ENCODE measurements at regions not wholly inside any gene's neighbourhood (a gene's known extent, or its start where the extent isn't known, plus 50 kb on each side); places are given as distances from the start of the nearest gene placed in this dataset.
"Not testable (repeated sequence)": the region's sequence is repeated elsewhere in the genome, so short reads cannot be mapped to it uniquely, and the experiment has no call there.

DNA sequence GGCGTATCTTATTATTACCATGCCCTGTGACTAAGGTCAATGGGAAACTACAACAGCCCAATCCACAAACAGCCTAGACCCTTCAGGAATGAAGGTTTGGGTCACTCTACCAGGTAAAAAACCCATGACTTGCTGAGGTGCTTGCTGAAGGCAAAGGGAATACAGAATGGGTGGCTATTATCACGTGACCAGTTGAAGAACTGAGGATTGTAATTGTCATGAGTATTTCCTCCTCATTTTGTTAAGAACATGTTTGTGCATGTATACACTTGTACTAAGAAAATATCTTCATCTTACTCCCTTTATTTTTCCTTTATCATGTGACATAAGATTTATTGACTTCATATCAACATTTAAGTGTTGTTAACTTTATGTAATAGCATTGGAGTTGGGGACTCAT is 729.2 kb upstream of the SEMA6D start:
- TF ChIP-seq, protein P1, sequence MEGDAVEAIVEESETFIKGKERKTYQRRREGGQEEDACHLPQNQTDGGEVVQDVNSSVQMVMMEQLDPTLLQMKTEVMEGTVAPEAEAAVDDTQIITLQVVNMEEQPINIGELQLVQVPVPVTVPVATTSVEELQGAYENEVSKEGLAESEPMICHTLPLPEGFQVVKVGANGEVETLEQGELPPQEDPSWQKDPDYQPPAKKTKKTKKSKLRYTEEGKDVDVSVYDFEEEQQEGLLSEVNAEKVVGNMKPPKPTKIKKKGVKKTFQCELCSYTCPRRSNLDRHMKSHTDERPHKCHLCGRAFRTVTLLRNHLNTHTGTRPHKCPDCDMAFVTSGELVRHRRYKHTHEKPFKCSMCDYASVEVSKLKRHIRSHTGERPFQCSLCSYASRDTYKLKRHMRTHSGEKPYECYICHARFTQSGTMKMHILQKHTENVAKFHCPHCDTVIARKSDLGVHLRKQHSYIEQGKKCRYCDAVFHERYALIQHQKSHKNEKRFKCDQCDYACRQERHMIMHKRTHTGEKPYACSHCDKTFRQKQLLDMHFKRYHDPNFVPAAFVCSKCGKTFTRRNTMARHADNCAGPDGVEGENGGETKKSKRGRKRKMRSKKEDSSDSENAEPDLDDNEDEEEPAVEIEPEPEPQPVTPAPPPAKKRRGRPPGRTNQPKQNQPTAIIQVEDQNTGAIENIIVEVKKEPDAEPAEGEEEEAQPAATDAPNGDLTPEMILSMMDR (IDR thresholded peaks at IDR 0.05; ENCODE audit: low read depth, low read length, poor library complexity, severe bottlenecking): not testable (repeated sequence)
- TF ChIP-seq EZH2phosphoT487 (IDR thresholded peaks at IDR 0.05; ENCODE audit: borderline replicate concordance, low read length): not testable (repeated sequence)
